ENCODE measurements at regions not wholly inside any gene's neighbourhood (a gene's known extent, or its start where the extent isn't known, plus 50 kb on each side); places are given as distances from the start of the nearest gene placed in this dataset.
"Not testable (repeated sequence)": the region's sequence is repeated elsewhere in the genome, so short reads cannot be mapped to it uniquely, and the experiment has no call there.

GRCh38 chr12:65742018-65743010 lies 82.0 kb upstream of the HMGA2 start:
- H3K9ac ChIP-seq (ENCODE audit: low read length), result no peak overlapping the region
- 0 out of 2 replicates have a peak overlapping the region, but pooled peaks have one; percentile 65 for H2AFZ ChIP-seq (ENCODE audit: low read length)
- TF ChIP-seq EZH2 (optimal IDR thresholded peaks at IDR 0.05; ENCODE audit: low read depth, low read length) (no peak), EZH2phosphoT487 (IDR thresholded peaks at IDR 0.05; ENCODE audit: low read length) (no peak), CTCF (IDR thresholded peaks at IDR 0.05; ENCODE audit: low read length) (no peak)
- H3K9me2 ChIP-seq (replicated peaks; ENCODE audit: insufficient read depth, low read length), result no peaks in the 10 kb centered on the region
- H3K4me3 ChIP-seq (ENCODE audit: low read length), result peak overlapping the region; percentile 36; the same call in 1 of the 2 replicates
- H3F3A ChIP-seq (ENCODE audit: insufficient read depth, low read length), result no peaks in the 10 kb centered on the region
- no peak for DNase-seq
- H3K27me3 ChIP-seq (replicated peaks; ENCODE audit: insufficient read depth, low read length), result no peaks in the 10 kb centered on the region
- H3K9me3 ChIP-seq (replicated peaks; ENCODE audit: insufficient read depth, low read length), result no peaks in the 10 kb centered on the region
- H3K79me2 ChIP-seq (ENCODE audit: low read length), result no peaks in the 10 kb centered on the region
- no peak overlapping the region for H3K27ac ChIP-seq (ENCODE audit: low read length)
- no peaks in the 10 kb centered on the region for H4K20me1 ChIP-seq (ENCODE audit: insufficient read depth, low read length)
- H3K36me3 ChIP-seq (replicated peaks; ENCODE audit: insufficient read depth, low read length), result no peaks in the 10 kb centered on the region
- H3K4me1 ChIP-seq (ENCODE audit: low read length), result no peaks in the 10 kb centered on the region
- H3K4me2 ChIP-seq (ENCODE audit: low read depth, low read length), result peak overlapping the region; percentile 50; the same call in 1 of the 2 replicates

GRCh38 chr12:65744236-65744840 lies 79.9 kb upstream of the HMGA2 start:
- not testable (repeated sequence) for H3F3A ChIP-seq (ENCODE audit: insufficient read depth, low read length); H3K4me3 ChIP-seq (ENCODE audit: low read length); DNase-seq; H3K9ac ChIP-seq (ENCODE audit: low read length); H3K27ac ChIP-seq (ENCODE audit: low read length); H3K36me3 ChIP-seq (replicated peaks; ENCODE audit: insufficient read depth, low read length); H3K79me2 ChIP-seq (ENCODE audit: low read length); H2AFZ ChIP-seq (ENCODE audit: low read length); H3K9me2 ChIP-seq (replicated peaks; ENCODE audit: insufficient read depth, low read length); H4K20me1 ChIP-seq (ENCODE audit: insufficient read depth, low read length); H3K4me1 ChIP-seq (ENCODE audit: low read length); H3K9me3 ChIP-seq (replicated peaks; ENCODE audit: insufficient read depth, low read length); H3K27me3 ChIP-seq (replicated peaks; ENCODE audit: insufficient read depth, low read length); H3K4me2 ChIP-seq (ENCODE audit: low read depth, low read length)

GRCh38 chr12:65747338-65747737 lies 76.9 kb upstream of the HMGA2 start:
- no peaks in the 10 kb centered on the region for H3K9me3 ChIP-seq (replicated peaks; ENCODE audit: insufficient read depth, low read length)
- no peak overlapping the region for H3K27ac ChIP-seq (ENCODE audit: low read length)
- H3K36me3 ChIP-seq (replicated peaks; ENCODE audit: insufficient read depth, low read length), result no peaks in the 10 kb centered on the region
- no peak overlapping the region for H3K9ac ChIP-seq (ENCODE audit: low read length)
- H2AFZ ChIP-seq (ENCODE audit: low read length), result no peak overlapping the region
- H3K79me2 ChIP-seq (ENCODE audit: low read length), result no peaks in the 10 kb centered on the region
- H4K20me1 ChIP-seq (ENCODE audit: insufficient read depth, low read length), result no peaks in the 10 kb centered on the region
- TF ChIP-seq EZH2 (optimal IDR thresholded peaks at IDR 0.05; ENCODE audit: low read depth, low read length), result no peak
- no peak for TF ChIP-seq CTCF (IDR thresholded peaks at IDR 0.05; ENCODE audit: low read length)
- no peak for TF ChIP-seq EZH2phosphoT487 (IDR thresholded peaks at IDR 0.05; ENCODE audit: low read length)
- no peak overlapping the region for H3K4me2 ChIP-seq (ENCODE audit: low read depth, low read length)
- H3F3A ChIP-seq (ENCODE audit: insufficient read depth, low read length), result no peaks in the 10 kb centered on the region
- no peak for DNase-seq
- no peaks in the 10 kb centered on the region for H3K27me3 ChIP-seq (replicated peaks; ENCODE audit: insufficient read depth, low read length)
- H3K4me1 ChIP-seq (ENCODE audit: low read length), result no peaks in the 10 kb centered on the region
- no peak overlapping the region for H3K4me3 ChIP-seq (ENCODE audit: low read length)
- no peaks in the 10 kb centered on the region for H3K9me2 ChIP-seq (replicated peaks; ENCODE audit: insufficient read depth, low read length)

Measured in MM.1S (cell line).